ENCODE measurements at regions not wholly inside any gene's neighbourhood (a gene's known extent, or its start where the extent isn't known, plus 50 kb on each side); places are given as distances from the start of the nearest gene placed in this dataset.
"Not testable (repeated sequence)": the region's sequence is repeated elsewhere in the genome, so short reads cannot be mapped to it uniquely, and the experiment has no call there.

- no peaks in the 10 kb centered on the region for H3K9me3 ChIP-seq (ENCODE audit: low read depth)
- no peak overlapping the region for H3K27ac ChIP-seq
- no peaks in the 10 kb centered on the region for H3K27me3 ChIP-seq
- H3K4me2 ChIP-seq = no peak overlapping the region
- no peaks in the 10 kb centered on the region for H4K20me1 ChIP-seq (ENCODE audit: insufficient read depth, poor library complexity, severe bottlenecking)
- DNase-seq (ENCODE audit: low spot score) = no peak
- H3K4me1 ChIP-seq (ENCODE audit: insufficient read depth) = no peaks in the 10 kb centered on the region
- H3K36me3 ChIP-seq (replicated peaks; ENCODE audit: insufficient read depth, low read depth) = no peaks in the 10 kb centered on the region
- no peak for TF ChIP-seq EZH2 (IDR thresholded peaks at IDR 0.05; ENCODE audit: borderline replicate concordance)
- H3K79me2 ChIP-seq = no peaks in the 10 kb centered on the region
- WGBS (ENCODE audit: low lambda C conversion rate, missing lambda C conversion rate) = 81% methylated on average over 9 of the region's 9 CpGs
- no peak overlapping the region for H2AFZ ChIP-seq
- no peaks in the 10 kb centered on the region for H3K9me2 ChIP-seq (replicated peaks; ENCODE audit: insufficient read depth)
- H3K4me3 ChIP-seq = no peak overlapping the region
Observed at GRCh38 chr16:75811020-75811634, 84.8 kb upstream of the CPHXL start.

DNA sequence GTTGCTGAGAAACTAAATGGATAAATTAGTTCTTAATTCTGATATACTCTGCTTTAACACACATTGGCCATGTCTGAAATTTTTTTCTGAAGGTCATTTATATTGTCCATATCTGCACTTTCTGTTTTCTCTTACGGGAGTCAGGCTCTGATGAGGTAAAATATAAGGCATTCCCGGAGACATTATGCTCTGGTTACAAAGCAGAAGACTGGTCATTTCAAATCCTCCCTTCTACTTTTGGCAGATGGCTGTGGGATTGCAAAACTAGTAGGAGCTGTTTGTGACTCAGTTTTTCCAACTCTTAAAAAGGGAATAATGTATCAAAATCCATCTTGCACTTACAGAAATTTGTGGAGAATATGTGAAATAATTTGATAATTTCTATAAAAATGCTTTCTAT, 92.2 kb upstream of the CPHXL start:
- H3K4me3 ChIP-seq = no peak overlapping the region
- no peaks in the 10 kb centered on the region for H3K9me3 ChIP-seq (ENCODE audit: low read depth)
- H3K27ac ChIP-seq = no peak overlapping the region
- TF ChIP-seq EZH2phosphoT487 (IDR thresholded peaks at IDR 0.05; ENCODE audit: low read depth, severe bottlenecking, unreplicated experiment) (no peak), EZH2 (IDR thresholded peaks at IDR 0.05; ENCODE audit: borderline replicate concordance) (no peak)
- TF ChIP-seq, protein P1, sequence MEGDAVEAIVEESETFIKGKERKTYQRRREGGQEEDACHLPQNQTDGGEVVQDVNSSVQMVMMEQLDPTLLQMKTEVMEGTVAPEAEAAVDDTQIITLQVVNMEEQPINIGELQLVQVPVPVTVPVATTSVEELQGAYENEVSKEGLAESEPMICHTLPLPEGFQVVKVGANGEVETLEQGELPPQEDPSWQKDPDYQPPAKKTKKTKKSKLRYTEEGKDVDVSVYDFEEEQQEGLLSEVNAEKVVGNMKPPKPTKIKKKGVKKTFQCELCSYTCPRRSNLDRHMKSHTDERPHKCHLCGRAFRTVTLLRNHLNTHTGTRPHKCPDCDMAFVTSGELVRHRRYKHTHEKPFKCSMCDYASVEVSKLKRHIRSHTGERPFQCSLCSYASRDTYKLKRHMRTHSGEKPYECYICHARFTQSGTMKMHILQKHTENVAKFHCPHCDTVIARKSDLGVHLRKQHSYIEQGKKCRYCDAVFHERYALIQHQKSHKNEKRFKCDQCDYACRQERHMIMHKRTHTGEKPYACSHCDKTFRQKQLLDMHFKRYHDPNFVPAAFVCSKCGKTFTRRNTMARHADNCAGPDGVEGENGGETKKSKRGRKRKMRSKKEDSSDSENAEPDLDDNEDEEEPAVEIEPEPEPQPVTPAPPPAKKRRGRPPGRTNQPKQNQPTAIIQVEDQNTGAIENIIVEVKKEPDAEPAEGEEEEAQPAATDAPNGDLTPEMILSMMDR (IDR thresholded peaks at IDR 0.05; ENCODE audit: poor library complexity) = no peak
- no peaks in the 10 kb centered on the region for H4K20me1 ChIP-seq (ENCODE audit: insufficient read depth, poor library complexity, severe bottlenecking)
- DNase-seq (ENCODE audit: low spot score) = peak; percentile 16
- no peaks in the 10 kb centered on the region for H3K4me1 ChIP-seq (ENCODE audit: insufficient read depth)
- H3K36me3 ChIP-seq (replicated peaks; ENCODE audit: insufficient read depth, low read depth) = no peaks in the 10 kb centered on the region
- WGBS (ENCODE audit: low lambda C conversion rate, missing lambda C conversion rate) = 80% methylated on average over 2 of the region's 2 CpGs
- H3K4me2 ChIP-seq = no peak overlapping the region
- no peak overlapping the region for H2AFZ ChIP-seq
- no peaks in the 10 kb centered on the region for H3K79me2 ChIP-seq
- no peaks in the 10 kb centered on the region for H3K9me2 ChIP-seq (replicated peaks; ENCODE audit: insufficient read depth)
- no peaks in the 10 kb centered on the region for H3K27me3 ChIP-seq

- no peaks in the 10 kb centered on the region for H3K9me2 ChIP-seq (replicated peaks; ENCODE audit: insufficient read depth)
- WGBS (ENCODE audit: low lambda C conversion rate, missing lambda C conversion rate) = 92% methylated on average over 6 of the region's 6 CpGs
Observed at GRCh38 chr16:75820672-75821071, 94.4 kb upstream of the CPHXL start.

DNA sequence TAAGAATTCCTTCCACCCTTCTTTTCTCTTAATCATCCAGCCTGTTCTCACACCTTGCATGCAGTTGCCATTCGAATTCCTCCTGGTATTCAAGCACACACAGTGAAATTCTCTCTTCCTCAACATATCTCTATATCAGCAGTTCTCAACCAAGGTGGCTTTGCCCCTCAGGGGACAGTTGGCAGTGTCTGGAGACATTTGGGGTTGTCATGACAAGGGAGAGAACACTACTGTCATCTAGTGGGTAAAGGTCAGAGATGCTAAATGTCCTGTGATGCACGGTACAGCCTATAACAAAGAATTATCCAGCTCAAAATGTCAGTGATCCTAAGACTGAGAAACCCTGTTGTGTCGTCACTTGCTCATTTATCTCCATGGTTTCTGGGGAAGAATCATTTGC, 94.8 kb upstream of the CPHXL start:
- Histone ChIP-seq H3K4me1 (ENCODE audit: insufficient read depth) (no peaks in the 10 kb centered on the region), H3K4me2 (no peak overlapping the region), H3K9me3 (ENCODE audit: low read depth) (no peaks in the 10 kb centered on the region), H3K4me3 (no peak overlapping the region), H2AFZ (no peak overlapping the region), H3K36me3 (replicated peaks; ENCODE audit: insufficient read depth, low read depth) (no peaks in the 10 kb centered on the region), H4K20me1 (ENCODE audit: insufficient read depth, poor library complexity, severe bottlenecking) (no peaks in the 10 kb centered on the region), H3K9me2 (replicated peaks; ENCODE audit: insufficient read depth) (no peaks in the 10 kb centered on the region), H3K79me2 (no peaks in the 10 kb centered on the region), H3K27ac (no peak overlapping the region), H3K27me3 (no peaks in the 10 kb centered on the region)
- 88% methylated on average over 3 of the region's 3 CpGs for WGBS (ENCODE audit: low lambda C conversion rate, missing lambda C conversion rate)
- no peak for DNase-seq (ENCODE audit: low spot score)
- no peak for TF ChIP-seq EZH2phosphoT487 (IDR thresholded peaks at IDR 0.05; ENCODE audit: low read depth, severe bottlenecking, unreplicated experiment)
- TF ChIP-seq EZH2 (IDR thresholded peaks at IDR 0.05; ENCODE audit: borderline replicate concordance) = no peak

More at GRCh38 chr16:75820672-75821071, 94.4 kb upstream of the CPHXL start:
- Histone ChIP-seq H3K79me2 (no peaks in the 10 kb centered on the region), H3K4me2 (no peak overlapping the region), H3K4me3 (no peak overlapping the region), H3K27ac (no peak overlapping the region), H3K36me3 (replicated peaks; ENCODE audit: insufficient read depth, low read depth) (no peaks in the 10 kb centered on the region), H3K4me1 (ENCODE audit: insufficient read depth) (no peaks in the 10 kb centered on the region), H3K27me3 (no peaks in the 10 kb centered on the region), H3K9me3 (ENCODE audit: low read depth) (no peaks in the 10 kb centered on the region), H4K20me1 (ENCODE audit: insufficient read depth, poor library complexity, severe bottlenecking) (no peaks in the 10 kb centered on the region), H2AFZ (no peak overlapping the region)
- TF ChIP-seq EZH2 (IDR thresholded peaks at IDR 0.05; ENCODE audit: borderline replicate concordance) = no peak
- no peak for TF ChIP-seq EZH2phosphoT487 (IDR thresholded peaks at IDR 0.05; ENCODE audit: low read depth, severe bottlenecking, unreplicated experiment)
- TF ChIP-seq, protein P1 (IDR thresholded peaks at IDR 0.05; ENCODE audit: poor library complexity) = no peak
- DNase-seq (ENCODE audit: low spot score) = peak; percentile 10

DNA sequence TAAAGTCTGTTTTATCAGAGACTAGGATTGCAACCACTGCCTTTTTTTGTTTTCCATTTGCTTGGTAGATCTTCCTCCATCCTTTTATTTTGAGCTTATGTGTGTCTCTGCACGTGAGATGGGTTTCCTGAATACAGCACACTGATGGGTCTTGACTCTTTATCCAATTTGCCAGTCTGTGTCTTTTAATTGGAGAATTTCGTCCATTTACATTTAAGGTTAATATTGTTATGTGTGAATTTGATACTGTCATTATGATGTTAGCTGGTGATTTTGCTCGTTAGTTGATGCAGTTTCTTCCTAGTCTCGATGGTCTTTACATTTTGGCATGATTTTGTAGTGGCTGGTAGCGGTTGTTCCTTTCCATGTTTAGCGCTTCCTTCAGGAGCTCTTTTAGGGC, 99.5 kb upstream of the CPHXL start:
- H4K20me1 ChIP-seq (ENCODE audit: insufficient read depth, poor library complexity, severe bottlenecking); H3K4me2 ChIP-seq; H3K36me3 ChIP-seq (replicated peaks; ENCODE audit: insufficient read depth, low read depth); H3K4me3 ChIP-seq; H3K27me3 ChIP-seq; H3K79me2 ChIP-seq; H3K9me3 ChIP-seq (ENCODE audit: low read depth); DNase-seq (ENCODE audit: low spot score); H3K4me1 ChIP-seq (ENCODE audit: insufficient read depth); H3K27ac ChIP-seq; H3K9me2 ChIP-seq (replicated peaks; ENCODE audit: insufficient read depth); H2AFZ ChIP-seq: not testable (repeated sequence)
- 85% methylated on average over 6 of the region's 6 CpGs for WGBS (ENCODE audit: low lambda C conversion rate, missing lambda C conversion rate)

DNA sequence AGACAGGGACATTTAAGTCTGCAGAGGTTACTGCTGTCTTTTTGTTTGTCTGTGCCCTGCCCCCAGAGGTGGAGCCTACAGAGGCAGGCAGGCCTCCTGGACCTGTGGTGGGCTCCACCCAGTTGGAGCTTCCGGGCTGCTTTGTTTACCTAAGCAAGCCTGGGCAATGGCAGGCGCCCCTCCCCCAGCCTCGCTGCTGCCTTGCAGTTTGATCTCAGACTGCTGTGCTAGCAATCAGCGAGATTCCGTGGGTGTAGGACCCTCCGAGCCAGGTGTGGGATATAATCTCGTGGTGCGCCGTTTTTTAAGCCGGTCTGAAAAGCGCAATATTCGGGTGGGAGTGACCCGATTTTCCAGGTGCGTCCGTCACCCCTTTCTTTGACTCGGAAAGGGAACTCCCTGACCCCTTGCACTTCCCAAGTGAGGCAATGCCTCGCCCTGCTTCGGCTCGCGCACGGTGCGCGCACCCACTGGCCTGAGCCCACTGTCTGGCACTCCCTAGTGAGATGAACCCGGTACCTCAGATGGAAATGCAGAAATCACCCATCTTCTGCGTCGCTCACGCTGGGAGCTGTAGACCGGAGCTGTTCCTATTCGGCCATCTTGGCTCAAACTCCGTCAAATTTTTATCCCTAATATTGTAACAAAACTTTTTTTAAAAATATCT, 101.2 kb upstream of the CPHXL start:
- not testable (repeated sequence) for H4K20me1 ChIP-seq (ENCODE audit: insufficient read depth, poor library complexity, severe bottlenecking); H3K9me3 ChIP-seq (ENCODE audit: low read depth); H3K79me2 ChIP-seq; H3K27ac ChIP-seq; H3K27me3 ChIP-seq; H3K4me2 ChIP-seq; DNase-seq (ENCODE audit: low spot score); H3K9me2 ChIP-seq (replicated peaks; ENCODE audit: insufficient read depth); H3K4me3 ChIP-seq; H3K4me1 ChIP-seq (ENCODE audit: insufficient read depth); H2AFZ ChIP-seq; H3K36me3 ChIP-seq (replicated peaks; ENCODE audit: insufficient read depth, low read depth)
- 55% methylated on average over 15 of the region's 30 CpGs for WGBS (ENCODE audit: low lambda C conversion rate, missing lambda C conversion rate)

- not testable (repeated sequence) for DNase-seq (ENCODE audit: low spot score); H3K79me2 ChIP-seq
- WGBS (ENCODE audit: low lambda C conversion rate, missing lambda C conversion rate) = 91% methylated on average over 2 of the region's 2 CpGs
Observed at GRCh38 chr16:75833385-75833784, 107.1 kb upstream of the CPHXL start.

More at GRCh38 chr16:75833385-75833784, 107.1 kb upstream of the CPHXL start:
- not testable (repeated sequence) for H3K4me2 ChIP-seq; H4K20me1 ChIP-seq (ENCODE audit: insufficient read depth, poor library complexity, severe bottlenecking); H3K4me1 ChIP-seq (ENCODE audit: insufficient read depth); H2AFZ ChIP-seq; H3K9me3 ChIP-seq (ENCODE audit: low read depth); H3K36me3 ChIP-seq (replicated peaks; ENCODE audit: insufficient read depth, low read depth); H3K27ac ChIP-seq; H3K27me3 ChIP-seq; H3K9me2 ChIP-seq (replicated peaks; ENCODE audit: insufficient read depth); H3K4me3 ChIP-seq

All from hepatocyte (in vitro differentiated cells).